ENCODE measurements at regions not wholly inside any gene's neighbourhood (a gene's known extent, or its start where the extent isn't known, plus 50 kb on each side); places are given as distances from the start of the nearest gene placed in this dataset.

GRCh38 chr20:50253101-50253500 lies 62.5 kb downstream of the CEBPB start:
- TF ChIP-seq POLR2AphosphoS5 (IDR thresholded peaks at IDR 0.05) (no peak), CTCF (IDR thresholded peaks at IDR 0.05) (no peak), POLR2A (IDR thresholded peaks at IDR 0.05) (no peak)
